Activated CD4-positive, CD25-positive, alpha-beta regulatory T cell (primary cell): ENCODE measurements at regions not wholly inside any gene's neighbourhood (a gene's known extent, or its start where the extent isn't known, plus 50 kb on each side); places are given as distances from the start of the nearest gene placed in this dataset.
"Not testable (repeated sequence)": the region's sequence is repeated elsewhere in the genome, so short reads cannot be mapped to it uniquely, and the experiment has no call there.

Experiments used
- DNase-seq, 4 experiments: peaks; one replicate each; lab custom pipeline; 2025; lab: John Stamatoyannopoulos, UW

- no peak for DNase-seq
Measured at GRCh38 chr14:100419856-100420255, 96.7 kb downstream of the SLC25A47 start.

GRCh38 chr14:100421756-100422470, 98.8 kb downstream of the SLC25A47 start:
- DNase-seq = no peak

- no peak for DNase-seq
Measured at GRCh38 chr14:100422556-100423316, 99.6 kb downstream of the SLC25A47 start.

GRCh38 chr14:100423317-100424010, 100.3 kb downstream of the SLC25A47 start:
- no peak for DNase-seq

- DNase-seq = no peak
Measured at GRCh38 chr14:100424504-100425428, 101.6 kb downstream of the SLC25A47 start.

GRCh38 chr14:100425429-100425827, 102.3 kb downstream of the SLC25A47 start:
- no peak for DNase-seq

GRCh38 chr14:100426314-100426713, 103.2 kb downstream of the SLC25A47 start:
- no peak for DNase-seq

GRCh38 chr14:100427166-100427565, 104.0 kb downstream of the SLC25A47 start:
- DNase-seq = no peak

- DNase-seq = no peak
Measured at GRCh38 chr14:100428727-100429126, 105.6 kb downstream of the SLC25A47 start.

GRCh38 chr14:100429537-100429936, 106.4 kb downstream of the SLC25A47 start:
- no peak for DNase-seq

- DNase-seq = no peak
Measured at GRCh38 chr14:100430571-100430970, 107.4 kb downstream of the SLC25A47 start.

GRCh38 chr14:100431461-100431860, 108.3 kb downstream of the SLC25A47 start:
- DNase-seq = not testable (repeated sequence)

- no peak for DNase-seq
Measured at GRCh38 chr14:100432652-100433427, 109.7 kb downstream of the SLC25A47 start.

- no peak for DNase-seq
Measured at GRCh38 chr14:100433428-100433814, 110.3 kb downstream of the SLC25A47 start.

GRCh38 chr14:100434033-100434601, 111.0 kb downstream of the SLC25A47 start:
- no peak for DNase-seq

GRCh38 chr14:100434911-100435438, 111.8 kb downstream of the SLC25A47 start:
- no peak for DNase-seq

- no peak for DNase-seq
Measured at GRCh38 chr14:100435459-100435858, 112.3 kb downstream of the SLC25A47 start.

- no peak for DNase-seq
Measured at GRCh38 chr14:100436745-100437406, 113.7 kb downstream of the SLC25A47 start.

- no peak for DNase-seq
Measured at GRCh38 chr14:100438271-100438670, 115.1 kb downstream of the SLC25A47 start.
